Nephron progenitor cell (in vitro differentiated cells): ENCODE measurements at regions not wholly inside any gene's neighbourhood (a gene's known extent, or its start where the extent isn't known, plus 50 kb on each side); places are given as distances from the start of the nearest gene placed in this dataset.

Experiments used
- DNase-seq: peaks from one replicate; pipeline ENCODE4 v3.0.0; 2021
- H3K27ac Mint-ChIP-seq: 2 replicates; pipeline ENCODE4 v1.8.0; 2021; ENCODE audit warnings: mild to moderate bottlenecking, moderate library complexity, mixed read lengths
- H3K27me3 Mint-ChIP-seq: 2 replicates; pipeline ENCODE4 v1.8.0; 2021; ENCODE audit warnings: mild to moderate bottlenecking, low read depth, mixed read lengths; ENCODE audit not compliant: poor library complexity
- H3K36me3 Mint-ChIP-seq: 2 replicates; pipeline ENCODE4 v1.8.0; 2021; ENCODE audit warnings: low read depth, mixed read lengths
- H3K4me1 Mint-ChIP-seq: 2 replicates; pipeline ENCODE4 v1.8.0; 2021; ENCODE audit warnings: mixed read lengths
- H3K4me3 Mint-ChIP-seq: 2 replicates; pipeline ENCODE4 v1.8.0; 2021; ENCODE audit warnings: mild to moderate bottlenecking, moderate library complexity, mixed read lengths
- H3K9me3 Mint-ChIP-seq: 2 replicates; pipeline ENCODE4 v1.8.0; 2021; ENCODE audit warnings: mild to moderate bottlenecking, moderate library complexity, mixed read lengths
- CTCF ChIP-seq: fragments of 200-600 bp; sonication (generic); IDR thresholded peaks from 2 replicates; pipeline ENCODE4 v1.5.0; 2021; ENCODE audit warnings: antibody characterized with exemption

- TF ChIP-seq CTCF = no peak
- Mint-ChIP-seq H3K27me3 (peaks cover 6% of the 10 kb centered on the region), H3K4me1 (peaks cover 6% of the 10 kb centered on the region), H3K36me3 (no peaks in the 10 kb centered on the region), H3K9me3 (no peaks in the 10 kb centered on the region), H3K4me3 (no peak overlapping the region), H3K27ac (no peak overlapping the region)
- no peak for DNase-seq
Measured at GRCh38 chr5:167745868-167746267, 545.6 kb upstream of the WWC1 start.

GRCh38 chr5:167750586-167750985 lies 540.9 kb upstream of the WWC1 start:
- no peak overlapping the region for H3K4me3 Mint-ChIP-seq
- H3K36me3 Mint-ChIP-seq = no peaks in the 10 kb centered on the region
- TF ChIP-seq CTCF = no peak
- no peaks in the 10 kb centered on the region for H3K27me3 Mint-ChIP-seq
- H3K9me3 Mint-ChIP-seq = no peaks in the 10 kb centered on the region
- H3K4me1 Mint-ChIP-seq = peaks cover 13% of the 10 kb centered on the region
- no peak overlapping the region for H3K27ac Mint-ChIP-seq
- no peak for DNase-seq

GRCh38 chr5:167752936-167753335 lies 538.5 kb upstream of the WWC1 start:
- no peak overlapping the region for H3K27ac Mint-ChIP-seq
- TF ChIP-seq CTCF = no peak
- H3K27me3 Mint-ChIP-seq = no peaks in the 10 kb centered on the region
- H3K36me3 Mint-ChIP-seq = no peaks in the 10 kb centered on the region
- H3K4me1 Mint-ChIP-seq = peaks cover 7% of the 10 kb centered on the region
- H3K4me3 Mint-ChIP-seq = no peak overlapping the region
- no peaks in the 10 kb centered on the region for H3K9me3 Mint-ChIP-seq
- no peak for DNase-seq

GRCh38 chr5:167753725-167754490 lies 537.5 kb upstream of the WWC1 start:
- no peak overlapping the region for H3K4me3 Mint-ChIP-seq
- no peak overlapping the region for H3K27ac Mint-ChIP-seq
- no peaks in the 10 kb centered on the region for H3K36me3 Mint-ChIP-seq
- H3K27me3 Mint-ChIP-seq = no peaks in the 10 kb centered on the region
- H3K4me1 Mint-ChIP-seq = peaks cover 7% of the 10 kb centered on the region
- no peak for TF ChIP-seq CTCF
- no peaks in the 10 kb centered on the region for H3K9me3 Mint-ChIP-seq
- DNase-seq = no peak

GRCh38 chr5:167754501-167755021 lies 536.9 kb upstream of the WWC1 start:
- H3K9me3 Mint-ChIP-seq = no peaks in the 10 kb centered on the region
- H3K4me1 Mint-ChIP-seq = peaks cover 12% of the 10 kb centered on the region
- H3K36me3 Mint-ChIP-seq = no peaks in the 10 kb centered on the region
- H3K27me3 Mint-ChIP-seq = no peaks in the 10 kb centered on the region
- no peak overlapping the region for H3K4me3 Mint-ChIP-seq
- TF ChIP-seq CTCF = no peak
- H3K27ac Mint-ChIP-seq = no peak overlapping the region
- DNase-seq = no peak

GRCh38 chr5:167755420-167755819 lies 536.0 kb upstream of the WWC1 start:
- TF ChIP-seq CTCF = no peak
- no peak overlapping the region for H3K4me3 Mint-ChIP-seq
- H3K27me3 Mint-ChIP-seq = no peaks in the 10 kb centered on the region
- no peak for DNase-seq
- H3K36me3 Mint-ChIP-seq = no peaks in the 10 kb centered on the region
- H3K27ac Mint-ChIP-seq = no peak overlapping the region
- H3K4me1 Mint-ChIP-seq = peaks cover 13% of the 10 kb centered on the region
- no peaks in the 10 kb centered on the region for H3K9me3 Mint-ChIP-seq
